H1 (cell line): ENCODE measurements at regions not wholly inside any gene's neighbourhood (a gene's known extent, or its start where the extent isn't known, plus 50 kb on each side); places are given as distances from the start of the nearest gene placed in this dataset.

Experiments
- CTCF ChIA-PET: fragments of 300-600 bp; sonication (Branson Sonifier 250); formaldehyde crosslinking; loops from one replicate; lab custom pipeline; 2021; ENCODE audit not compliant: partially characterized antibody; lab: Charles Lee
- POLR2A ChIA-PET: fragments of 300-600 bp; sonication (Branson Sonifier 250); formaldehyde crosslinking; loops from one replicate; lab custom pipeline; 2021; ENCODE audit warnings: inconsistent platforms; ENCODE audit not compliant: partially characterized antibody; lab: Charles Lee
- DNase-seq, 2 experiments: peaks; one replicate each; pipeline versions ENCODE4 v3.0.0 to v3.0.0-alpha.2; 2010 to 2022; ENCODE audit warnings: low spot score in 2 of 2, low read depth in 1 of 2, mixed read lengths in 1 of 2
- FAIRE-seq: peaks from 2 replicates; lab custom pipeline; 2011; peaks lifted over from hg19 to GRCh38; lab: Jason Lieb, UNC
- H2AFZ ChIP-seq: 2 replicates; pipeline ENCODE4 v1.8.1; 2012; ENCODE audit warnings: low read length, inconsistent platforms
- H2AK5ac ChIP-seq: 2 replicates; pipeline ENCODE4 v1.6.1; 2013; ENCODE audit warnings: low read depth, low read length
- H2BK120ac ChIP-seq: replicated peaks from 2 replicates; pipeline ENCODE3; 2013; ENCODE audit warnings: low read depth, low read length, inconsistent platforms
- H2BK12ac ChIP-seq: 2 replicates; pipeline ENCODE4 v1.6.1; 2013; ENCODE audit warnings: low read depth, low read length
- H2BK15ac ChIP-seq: 2 replicates; pipeline ENCODE4 v1.6.1; 2013; ENCODE audit warnings: low read length
- H2BK20ac ChIP-seq: 2 replicates; pipeline ENCODE4 v1.6.1; 2013; ENCODE audit warnings: low read length
- H2BK5ac ChIP-seq: 2 replicates; pipeline ENCODE4 v1.6.1; 2013; ENCODE audit warnings: low read depth, low read length
- H3K14ac ChIP-seq: 2 replicates; pipeline ENCODE4 v1.6.1; 2013; ENCODE audit warnings: inconsistent platforms; ENCODE audit not compliant: insufficient read length
- H3K18ac ChIP-seq: 2 replicates; pipeline ENCODE4 v1.6.1; 2013; ENCODE audit warnings: low read length; ENCODE audit errors: extremely low read depth
- H3K23ac ChIP-seq: 2 replicates; pipeline ENCODE4 v1.6.1; 2013; ENCODE audit warnings: inconsistent platforms; ENCODE audit not compliant: insufficient read length
- H3K23me2 ChIP-seq: 2 replicates; pipeline ENCODE4 v1.6.1; 2013; ENCODE audit warnings: low read depth, low read length
- H3K27ac ChIP-seq: 2 replicates; pipeline ENCODE4 v1.6.1; 2011; ENCODE audit warnings: low read depth, low read length, inconsistent platforms
- H3K27me3 ChIP-seq, 4 experiments: replicated peaks in 1 of 4; 1 replicate in 1 of 4; 2 replicates in 3 of 4; pipeline versions ENCODE4 v1.6.1 to v1.8.1; 2011 to 2013; ENCODE audit warnings: low read length in 3 of 4, mild to moderate bottlenecking in 3 of 4, inconsistent platforms in 2 of 4, mixed read lengths in 2 of 4, moderate library complexity in 1 of 4; ENCODE audit not compliant: control insufficient read depth in 3 of 4, insufficient read depth in 3 of 4; ENCODE audit errors: extremely low read depth in 1 of 4
- H3K36me3 ChIP-seq, 4 experiments: 2 replicates each; pipeline versions ENCODE4 v1.6.1 to v1.8.1; 2011 to 2013; ENCODE audit warnings: mild to moderate bottlenecking in 4 of 4, low read length in 3 of 4, moderate library complexity in 2 of 4, control low read depth in 1 of 4, inconsistent platforms in 1 of 4; ENCODE audit not compliant: insufficient read depth in 4 of 4, control insufficient read depth in 2 of 4
- H3K4ac ChIP-seq: replicated peaks from 2 replicates; pipeline ENCODE3; 2013; ENCODE audit warnings: low read length, low read depth, mixed read lengths, inconsistent platforms; ENCODE audit not compliant: insufficient read length
- H3K4me1 ChIP-seq, 4 experiments: replicated peaks in 1 of 4; 1 replicate in 1 of 4; 2 replicates in 3 of 4; pipeline versions ENCODE4 v1.6.1 to v1.8.1; 2011 to 2013; ENCODE audit warnings: low read length in 3 of 4, inconsistent platforms in 2 of 4, mixed read lengths in 1 of 4; ENCODE audit not compliant: insufficient read depth in 4 of 4, control insufficient read depth in 3 of 4
- H3K4me2 ChIP-seq, 2 experiments: 2 replicates each; pipeline versions ENCODE4 v1.6.1 to v1.8.1; 2011 to 2013; ENCODE audit warnings: low read depth in 2 of 2, low read length in 2 of 2, control low read depth in 1 of 2, inconsistent platforms in 1 of 2, mild to moderate bottlenecking in 1 of 2; ENCODE audit not compliant: insufficient read depth in 1 of 2
- H3K4me3 ChIP-seq, 4 experiments: fragments of 200-600, 300-600 bp in 1 of 4; sonication (generic), shearing (Covaris generic), sonication (Bioruptor Twin) in 1 of 4; 2 replicates each; pipeline versions ENCODE4 v1.5.1 to v1.8.1; 2011 to 2016; ENCODE audit warnings: low read length in 4 of 4, low read depth in 3 of 4, control low read depth in 2 of 4, inconsistent platforms in 2 of 4, mild to moderate bottlenecking in 2 of 4, mixed read lengths in 1 of 4, moderate library complexity in 1 of 4; ENCODE audit not compliant: insufficient read depth in 2 of 4; ENCODE audit errors: extremely low read depth in 1 of 4
- H3K56ac ChIP-seq: replicated peaks from 2 replicates; pipeline ENCODE3; 2013; ENCODE audit warnings: low read depth, mild to moderate bottlenecking, mixed read lengths, low read length, inconsistent platforms; ENCODE audit not compliant: insufficient read length
- H3K79me1 ChIP-seq: 2 replicates; pipeline ENCODE4 v1.6.1; 2013; ENCODE audit warnings: low read depth, low read length, control low read depth
- H3K79me2 ChIP-seq, 2 experiments: 2 replicates each; pipeline versions ENCODE4 v1.6.1 to v1.8.1; 2012 to 2013; ENCODE audit warnings: low read length in 2 of 2, mild to moderate bottlenecking in 2 of 2, inconsistent platforms in 1 of 2; ENCODE audit not compliant: insufficient read depth in 2 of 2, control insufficient read depth in 1 of 2
- H3K9ac ChIP-seq, 4 experiments: replicated peaks in 1 of 4; 1 replicate in 1 of 4; 2 replicates in 3 of 4; pipeline versions ENCODE4 v1.6.1 to v1.8.1; 2011 to 2013; ENCODE audit warnings: low read depth in 3 of 4, low read length in 3 of 4, control low read depth in 2 of 4, mild to moderate bottlenecking in 2 of 4, moderate library complexity in 2 of 4, inconsistent platforms in 1 of 4; ENCODE audit errors: extremely low read depth in 1 of 4
- H3K9me3 ChIP-seq, 2 experiments: 2 replicates each; pipeline versions ENCODE4 v1.6.1 to v1.8.1; 2012 to 2013; ENCODE audit warnings: mild to moderate bottlenecking in 2 of 2, moderate library complexity in 2 of 2, control low read depth in 1 of 2, inconsistent platforms in 1 of 2, low read depth in 1 of 2, low read length in 1 of 2, mixed read lengths in 1 of 2; ENCODE audit not compliant: insufficient read depth in 2 of 2
- H4K20me1 ChIP-seq, 2 experiments: replicated peaks in 1 of 2; 2 replicates each; pipeline versions ENCODE3 to v1.8.1; 2011 to 2013; ENCODE audit warnings: inconsistent platforms in 2 of 2, low read length in 2 of 2, mild to moderate bottlenecking in 1 of 2; ENCODE audit not compliant: insufficient read depth in 2 of 2, control insufficient read depth in 1 of 2
- H4K5ac ChIP-seq: 2 replicates; pipeline ENCODE4 v1.6.1; 2013; ENCODE audit warnings: low read length, low read depth, mixed read lengths, inconsistent platforms; ENCODE audit not compliant: insufficient read length
- H4K8ac ChIP-seq: 2 replicates; pipeline ENCODE4 v1.8.0; 2013; ENCODE audit warnings: mild to moderate bottlenecking, moderate library complexity, low read length, inconsistent platforms; ENCODE audit not compliant: insufficient read depth; ENCODE audit errors: extremely low read depth
- H4K91ac ChIP-seq: replicated peaks from 2 replicates; pipeline ENCODE3; 2013; ENCODE audit warnings: low read length, mixed read lengths, inconsistent platforms; ENCODE audit not compliant: insufficient read length
- CBX5 ChIP-seq: fragments of 300-800, 300-1000 bp; sonication (generic); IDR thresholded peaks from 2 replicates; pipeline ENCODE4 v1.7.1; 2016; ENCODE audit warnings: antibody characterized with exemption, low read length, low read depth
- CHD2 ChIP-seq: IDR thresholded peaks from 2 replicates; pipeline ENCODE4 v1.6.1; 2012; ENCODE audit warnings: low read length, improper control_type of control experiment
- CTBP2 ChIP-seq: IDR thresholded peaks from 2 replicates; pipeline ENCODE4 v1.7.0; 2011; ENCODE audit warnings: borderline replicate concordance, mild to moderate bottlenecking, moderate library complexity, mixed read lengths, low read length; ENCODE audit not compliant: insufficient read depth, insufficient read length
- E2F6 ChIP-seq: IDR thresholded peaks from 2 replicates; pipeline ENCODE4 v1.6.1; 2012; ENCODE audit warnings: inconsistent platforms
- GABPA ChIP-seq: IDR thresholded peaks from 2 replicates; pipeline ENCODE4 v1.6.1; 2011; ENCODE audit warnings: mild to moderate bottlenecking, low read length, moderate library complexity, borderline replicate concordance; ENCODE audit not compliant: insufficient read depth
- POLR2A ChIP-seq, 2 experiments: IDR thresholded peaks; 1 replicate in 1 of 2; 2 replicates in 1 of 2; pipeline ENCODE4 v1.6.1; 2011; ENCODE audit warnings: low read depth in 2 of 2, low read length in 2 of 2, mild to moderate bottlenecking in 2 of 2; ENCODE audit errors: control extremely low read depth in 1 of 2
- RNF2 ChIP-seq: fragments of 200-900, 300-1000 bp; sonication (generic); IDR thresholded peaks from 2 replicates; pipeline ENCODE4 v1.7.1; 2016; ENCODE audit warnings: borderline replicate concordance, low read depth, mild to moderate bottlenecking, antibody characterized with exemption, low read length; ENCODE audit not compliant: poor library complexity, severe bottlenecking; ENCODE audit errors: missing control alignments
- SAP30 ChIP-seq: fragments of 300-600 bp; sonication (generic); IDR thresholded peaks from 2 replicates; pipeline ENCODE4 v1.7.1; 2012; ENCODE audit warnings: low read length, moderate library complexity, mild to moderate bottlenecking, inconsistent platforms; ENCODE audit not compliant: insufficient read depth, insufficient replicate concordance
- SP4 ChIP-seq: IDR thresholded peaks from 2 replicates; pipeline ENCODE4 v1.6.1; 2012; ENCODE audit warnings: low read length, inconsistent platforms
- SUZ12 ChIP-seq: fragments of 200-600 bp; sonication (generic); IDR thresholded peaks from 2 replicates; pipeline ENCODE4 v1.6.1; 2012; ENCODE audit warnings: mild to moderate bottlenecking, inconsistent platforms, low read length, moderate library complexity, mixed read lengths
- WGBS, 2 experiments: shearing (Covaris generic) in 1 of 2; methylation state at CpG; one replicate each; pipeline versions ENCODE4 v1.1.6 to v1.1.7; 2013 to 2015; ENCODE audit warnings: low lambda C conversion rate in 2 of 2, mixed read lengths in 2 of 2, inconsistent platforms in 1 of 2, low coverage in 1 of 2, missing lambda C conversion rate in 1 of 2; ENCODE audit not compliant: insufficient replicate concordance in 2 of 2, insufficient coverage in 1 of 2, insufficient read length in 1 of 2; ENCODE audit errors: extremely low coverage in 1 of 2, missing lambda C conversion rate in 1 of 2; 5-methylcytosine and 5-hydroxymethylcytosine counted together
- TF ChIP-seq, protein P1 (sequence below): IDR thresholded peaks from 2 replicates; pipeline ENCODE4 v1.6.1; 2012; ENCODE audit warnings: low read length, inconsistent platforms

DNA sequence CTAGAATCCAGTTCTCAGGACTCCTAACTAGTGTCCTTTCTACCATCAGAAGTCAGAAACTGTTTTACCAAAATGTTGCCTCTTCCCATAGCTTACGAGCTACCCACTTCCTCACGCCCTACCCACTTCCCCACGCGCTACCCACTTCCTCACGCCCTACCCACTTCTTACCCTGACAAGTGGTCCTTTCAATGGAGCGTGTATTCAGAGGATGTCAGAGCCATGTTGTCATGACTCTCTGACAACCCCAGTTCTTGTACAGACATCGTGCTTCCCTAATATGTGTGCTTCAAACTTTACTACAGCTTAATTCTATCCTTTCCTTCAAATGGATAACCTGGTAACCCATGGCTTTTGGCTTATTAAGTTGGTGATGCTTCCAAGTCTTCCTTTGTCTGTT is 84.8 kb upstream of the PHF14 start:
- Histone ChIP-seq H3K18ac (no peak overlapping the region), H3K27ac (no peak overlapping the region), H3K14ac (no peak overlapping the region), H4K91ac (no peak overlapping the region), H3K4ac (no peak overlapping the region), H3K23ac (no peak overlapping the region), H2AK5ac (no peak overlapping the region), H2BK15ac (no peak overlapping the region), H3K23me2 (no peaks in the 10 kb centered on the region), H2BK120ac (no peak overlapping the region), H3K9ac (no peak overlapping the region), H4K5ac (no peak overlapping the region), H2BK12ac (no peak overlapping the region), H2BK5ac (no peak overlapping the region; the same call in 1 of the 2 replicates), H3K56ac (no peak overlapping the region), H3K79me2 (no peaks in the 10 kb centered on the region), H2BK20ac (no peak overlapping the region), H4K8ac (no peak overlapping the region), H3K9me3 (no peaks in the 10 kb centered on the region), H2AFZ (peak overlapping the region; percentile 37), H3K4me2 (no peak overlapping the region), H3K27me3 (no peaks in the 10 kb centered on the region), H3K4me1 (no peaks in the 10 kb centered on the region), H3K4me3 (no peak overlapping the region), H3K36me3 (no peaks in the 10 kb centered on the region), H3K79me1 (no peaks in the 10 kb centered on the region), H4K20me1 (no peaks in the 10 kb centered on the region)
- no peak for FAIRE-seq
- POLR2A ChIA-PET, result no interaction called here
- CTCF ChIA-PET, result interaction anchor here (0.6 to 1.9 kb wide), 20 partner anchors 9 to 1005 kb away, joined by 3 to 9 read pairs (median 3); no protein-coding TSS in a partner anchor
- no peak for DNase-seq
- 87 to 100% methylated on average over 3 to 7 of the region's 7 CpGs for WGBS, 2 experiments
- TF ChIP-seq CHD2 (no peak), SAP30 (no peak), GABPA (no peak), RNF2 (no peak), CTBP2 (no peak), POLR2A (IDR thresholded peaks at IDR 0.05; ENCODE audit: control extremely low read depth in 1 of 2, low read depth in 2 of 2, low read length in 2 of 2) (no peak), SUZ12 (no peak), E2F6 (no peak), SP4 (no peak), CBX5 (no peak)
- TF ChIP-seq, protein P1, sequence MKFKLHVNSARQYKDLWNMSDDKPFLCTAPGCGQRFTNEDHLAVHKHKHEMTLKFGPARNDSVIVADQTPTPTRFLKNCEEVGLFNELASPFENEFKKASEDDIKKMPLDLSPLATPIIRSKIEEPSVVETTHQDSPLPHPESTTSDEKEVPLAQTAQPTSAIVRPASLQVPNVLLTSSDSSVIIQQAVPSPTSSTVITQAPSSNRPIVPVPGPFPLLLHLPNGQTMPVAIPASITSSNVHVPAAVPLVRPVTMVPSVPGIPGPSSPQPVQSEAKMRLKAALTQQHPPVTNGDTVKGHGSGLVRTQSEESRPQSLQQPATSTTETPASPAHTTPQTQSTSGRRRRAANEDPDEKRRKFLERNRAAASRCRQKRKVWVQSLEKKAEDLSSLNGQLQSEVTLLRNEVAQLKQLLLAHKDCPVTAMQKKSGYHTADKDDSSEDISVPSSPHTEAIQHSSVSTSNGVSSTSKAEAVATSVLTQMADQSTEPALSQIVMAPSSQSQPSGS, result no peak
